ENCODE measurements at regions not wholly inside any gene's neighbourhood (a gene's known extent, or its start where the extent isn't known, plus 50 kb on each side); places are given as distances from the start of the nearest gene placed in this dataset.

DNA sequence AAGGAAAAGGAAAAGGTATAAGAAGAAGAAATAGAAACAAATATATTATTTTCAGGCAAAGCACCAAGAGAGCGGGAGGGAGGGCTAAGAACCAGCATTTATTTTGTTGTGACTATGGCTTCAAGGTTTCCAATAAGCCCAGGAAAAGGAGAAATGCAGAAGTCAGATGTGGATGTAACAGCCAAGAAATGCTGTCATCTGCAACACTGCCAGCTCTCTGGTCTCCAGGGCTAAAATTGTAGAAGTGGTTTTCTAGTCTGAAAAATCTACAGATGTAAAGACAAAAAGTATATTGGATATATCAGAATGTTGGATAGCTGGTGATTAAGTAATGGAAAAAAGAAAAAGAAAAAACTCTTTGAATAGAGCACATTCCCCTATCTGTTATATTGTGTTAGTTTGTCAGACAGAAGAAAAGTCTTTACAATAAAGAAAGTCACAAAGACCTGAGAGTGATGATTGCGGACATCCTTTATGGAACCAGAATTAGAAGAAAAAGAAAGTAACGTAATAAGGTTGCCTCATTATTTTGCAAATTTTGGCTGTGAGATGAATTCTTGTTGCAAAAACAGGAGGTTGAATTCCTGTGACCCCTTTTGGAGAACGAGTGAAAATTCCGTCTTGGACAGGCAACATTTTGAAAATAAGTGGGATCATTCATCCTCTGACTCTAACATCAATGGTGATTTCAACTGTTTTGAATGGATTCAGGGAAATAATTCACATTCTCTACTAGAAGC, 938.1 kb downstream of the TTLL7 start:
- Histone ChIP-seq H3K4me3 (ENCODE audit: low read length in 3 of 3) (no peak overlapping the region), H3K9ac (ENCODE audit: low read length in 3 of 3) (no peak overlapping the region), H3K4me1 (ENCODE audit: control insufficient read depth in 2 of 3, insufficient read depth in 2 of 3, low read depth in 1 of 3, low read length in 3 of 3) (no peaks in the 10 kb centered on the region), H3K27me3 (ENCODE audit: control insufficient read depth, insufficient read depth, low read length) (no peaks in the 10 kb centered on the region), H3K9me3 (ENCODE audit: control insufficient read depth in 2 of 3, insufficient read depth in 1 of 3, low read length in 3 of 3) (no peaks in the 10 kb centered on the region), H3K36me3 (ENCODE audit: control insufficient read depth in 2 of 3, insufficient read depth in 3 of 3, low read length in 3 of 3) (no peaks in the 10 kb centered on the region), H3K27ac (ENCODE audit: low read depth in 2 of 2, low read length in 2 of 2) (no peak overlapping the region)
- no peak for DNase-seq
- FAIRE-seq = no peak
- intact Hi-C loops (cut with DNase I) = no loop called here
- no peak for TF ChIP-seq CTCF (IDR thresholded peaks at IDR 0.05; ENCODE audit: borderline replicate concordance, extremely low read depth, insufficient read depth)

DNA sequence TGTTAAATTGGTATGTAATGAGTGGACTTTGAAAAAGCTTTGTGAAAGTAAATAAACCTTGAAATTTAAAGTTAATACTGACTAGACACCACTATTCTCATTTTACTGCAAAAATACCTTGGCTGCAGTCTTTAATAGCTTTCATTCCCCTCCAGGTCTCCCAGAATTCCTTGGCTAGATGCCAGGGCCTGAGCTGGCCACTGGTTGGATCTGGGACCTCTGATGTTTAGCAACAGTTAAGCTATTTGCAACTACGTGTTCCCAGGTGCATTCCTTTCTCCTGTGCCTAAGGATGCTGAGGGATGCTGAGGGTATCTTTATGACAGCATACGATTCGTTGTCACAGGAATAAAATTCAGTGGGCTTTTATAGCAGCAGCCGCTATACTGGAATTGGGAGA, 938.7 kb downstream of the TTLL7 start:
- FAIRE-seq = no peak
- intact Hi-C loops (cut with DNase I) = no loop called here

GRCh38 chr1:83058327-83058726, 940.6 kb downstream of the TTLL7 start:
- Histone ChIP-seq H3K4me3 (ENCODE audit: low read length in 3 of 3) (no peak overlapping the region), H3K4me1 (ENCODE audit: control insufficient read depth in 2 of 3, insufficient read depth in 2 of 3, low read depth in 1 of 3, low read length in 3 of 3) (no peaks in the 10 kb centered on the region), H3K36me3 (ENCODE audit: control insufficient read depth in 2 of 3, insufficient read depth in 3 of 3, low read length in 3 of 3) (no peaks in the 10 kb centered on the region), H3K27me3 (ENCODE audit: control insufficient read depth, insufficient read depth, low read length) (no peaks in the 10 kb centered on the region), H3K9me3 (ENCODE audit: control insufficient read depth in 2 of 3, insufficient read depth in 1 of 3, low read length in 3 of 3) (no peaks in the 10 kb centered on the region), H3K9ac (ENCODE audit: low read length in 3 of 3) (no peak overlapping the region), H3K27ac (ENCODE audit: low read depth in 2 of 2, low read length in 2 of 2) (no peak overlapping the region)
- TF ChIP-seq CTCF (IDR thresholded peaks at IDR 0.05; ENCODE audit: borderline replicate concordance, extremely low read depth, insufficient read depth) = no peak
- intact Hi-C loops (cut with DNase I) = no loop called here
- DNase-seq (no peak), FAIRE-seq (no peak)

More for the DNA sequence above, 938.7 kb downstream of the TTLL7 start:
- no peak overlapping the region for H3K9ac ChIP-seq (ENCODE audit: low read length in 3 of 3)
- H3K4me1 ChIP-seq (ENCODE audit: control insufficient read depth in 2 of 3, insufficient read depth in 2 of 3, low read depth in 1 of 3, low read length in 3 of 3) = no peaks in the 10 kb centered on the region
- H3K27ac ChIP-seq (ENCODE audit: low read depth in 2 of 2, low read length in 2 of 2) = no peak overlapping the region
- no peaks in the 10 kb centered on the region for H3K36me3 ChIP-seq (ENCODE audit: control insufficient read depth in 2 of 3, insufficient read depth in 3 of 3, low read length in 3 of 3)
- no peaks in the 10 kb centered on the region for H3K9me3 ChIP-seq (ENCODE audit: control insufficient read depth in 2 of 3, insufficient read depth in 1 of 3, low read length in 3 of 3)
- no peaks in the 10 kb centered on the region for H3K27me3 ChIP-seq (ENCODE audit: control insufficient read depth, insufficient read depth, low read length)
- no peak overlapping the region for H3K4me3 ChIP-seq (ENCODE audit: low read length in 3 of 3)
- peak in 3 of 5 donors; percentile 11 to 62 (median 16) for DNase-seq
- no peak for TF ChIP-seq CTCF (IDR thresholded peaks at IDR 0.05; ENCODE audit: borderline replicate concordance, extremely low read depth, insufficient read depth)
